H1 (cell line): ENCODE measurements at regions not wholly inside any gene's neighbourhood (a gene's known extent, or its start where the extent isn't known, plus 50 kb on each side); places are given as distances from the start of the nearest gene placed in this dataset.
"Not testable (repeated sequence)": the region's sequence is repeated elsewhere in the genome, so short reads cannot be mapped to it uniquely, and the experiment has no call there.

Experiments
- CBX8 ChIP-seq: fragments of 300-800, 300-1000 bp; sonication (generic); IDR thresholded peaks from 2 replicates; pipeline ENCODE4 v1.7.1; 2016; ENCODE audit warnings: low read depth, low read length, borderline replicate concordance
- CHD1 ChIP-seq: IDR thresholded peaks from 2 replicates; pipeline ENCODE4 v1.6.1; 2012; ENCODE audit warnings: low read depth, low read length, improper control_type of control experiment
- CTCF ChIP-seq, 3 experiments: IDR thresholded peaks; 1 replicate in 2 of 3; 2 replicates in 1 of 3; pipeline versions ENCODE4 v1.5.1 to v1.6.1; 2011; ENCODE audit warnings: low read length in 3 of 3, mild to moderate bottlenecking in 3 of 3, inconsistent platforms in 2 of 3, low read depth in 1 of 3, moderate library complexity in 1 of 3; ENCODE audit not compliant: insufficient read depth in 1 of 3; ENCODE audit errors: control extremely low read depth in 1 of 3
- FOSL1 ChIP-seq: IDR thresholded peaks from 2 replicates; pipeline ENCODE4 v1.6.1; 2011; ENCODE audit warnings: mild to moderate bottlenecking, low read depth, low read length, moderate library complexity; ENCODE audit not compliant: insufficient read depth
- MAFK ChIP-seq: IDR thresholded peaks from 2 replicates; pipeline ENCODE4 v1.6.1; 2012; ENCODE audit warnings: low read depth, mild to moderate bottlenecking, improper control_type of control experiment, low read length
- POLR2A ChIP-seq, 2 experiments: IDR thresholded peaks; 1 replicate in 1 of 2; 2 replicates in 1 of 2; pipeline ENCODE4 v1.6.1; 2011; ENCODE audit warnings: low read depth in 2 of 2, low read length in 2 of 2, mild to moderate bottlenecking in 2 of 2; ENCODE audit errors: control extremely low read depth in 1 of 2
- RFX5 ChIP-seq: IDR thresholded peaks from 2 replicates; pipeline ENCODE4 v1.6.1; 2011; ENCODE audit warnings: low read depth, low read length, improper control_type of control experiment, borderline replicate concordance
- SIN3A ChIP-seq, 2 experiments: IDR thresholded peaks in 1 of 2; conservative IDR thresholded peaks in 1 of 2; 2 replicates each; pipeline ENCODE4 v1.6.1; 2011 to 2012; ENCODE audit warnings: low read length in 2 of 2, improper control_type of control experiment in 1 of 2, low read depth in 1 of 2, mild to moderate bottlenecking in 1 of 2
- SIRT6 ChIP-seq: IDR thresholded peaks from one replicate; pipeline ENCODE4 v1.7.1; 2012; ENCODE audit warnings: low read length, inconsistent platforms
- TF ChIP-seq, protein P1 (sequence below): IDR thresholded peaks from 2 replicates; pipeline ENCODE4 v1.6.1; 2011; ENCODE audit warnings: low read length, improper control_type of control experiment
- TF ChIP-seq, protein P2 (sequence below): IDR thresholded peaks from 2 replicates; pipeline ENCODE4 v1.6.1; 2012; ENCODE audit warnings: inconsistent platforms

GRCh38 chr9:41646246-41646645 is 457.1 kb upstream of the ZNG1F start:
- TF ChIP-seq, protein P1, sequence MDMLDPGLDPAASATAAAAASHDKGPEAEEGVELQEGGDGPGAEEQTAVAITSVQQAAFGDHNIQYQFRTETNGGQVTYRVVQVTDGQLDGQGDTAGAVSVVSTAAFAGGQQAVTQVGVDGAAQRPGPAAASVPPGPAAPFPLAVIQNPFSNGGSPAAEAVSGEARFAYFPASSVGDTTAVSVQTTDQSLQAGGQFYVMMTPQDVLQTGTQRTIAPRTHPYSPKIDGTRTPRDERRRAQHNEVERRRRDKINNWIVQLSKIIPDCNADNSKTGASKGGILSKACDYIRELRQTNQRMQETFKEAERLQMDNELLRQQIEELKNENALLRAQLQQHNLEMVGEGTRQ: not testable (repeated sequence)
- not testable (repeated sequence) for TF ChIP-seq CBX8; CTCF (IDR thresholded peaks at IDR 0.05; ENCODE audit: control extremely low read depth in 1 of 3, insufficient read depth in 1 of 3, low read depth in 1 of 3, low read length in 3 of 3); POLR2A (IDR thresholded peaks at IDR 0.05; ENCODE audit: control extremely low read depth in 1 of 2, low read depth in 2 of 2, low read length in 2 of 2); FOSL1; SIN3A (conservative IDR thresholded peaks at IDR 0.05 in 1 of 2, IDR thresholded peaks at IDR 0.05 in 1 of 2; ENCODE audit: low read depth in 1 of 2, low read length in 2 of 2); MAFK; SIRT6; CHD1; RFX5
- TF ChIP-seq, protein P2, sequence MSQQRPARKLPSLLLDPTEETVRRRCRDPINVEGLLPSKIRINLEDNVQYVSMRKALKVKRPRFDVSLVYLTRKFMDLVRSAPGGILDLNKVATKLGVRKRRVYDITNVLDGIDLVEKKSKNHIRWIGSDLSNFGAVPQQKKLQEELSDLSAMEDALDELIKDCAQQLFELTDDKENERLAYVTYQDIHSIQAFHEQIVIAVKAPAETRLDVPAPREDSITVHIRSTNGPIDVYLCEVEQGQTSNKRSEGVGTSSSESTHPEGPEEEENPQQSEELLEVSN: not testable (repeated sequence)
